Thoracic aorta (tissue), 2 donors: ENCODE measurements at regions not wholly inside any gene's neighbourhood (a gene's known extent, or its start where the extent isn't known, plus 50 kb on each side); places are given as distances from the start of the nearest gene placed in this dataset.
"Not testable (repeated sequence)": the region's sequence is repeated elsewhere in the genome, so short reads cannot be mapped to it uniquely, and the experiment has no call there.

Experiments used
- ATAC-seq: fragments of 150-250 bp; one replicate; pipeline ENCODE4 v1.8.0; 2017; ENCODE audit warnings: low read depth; ENCODE audit not compliant: insufficient number of reproducible peaks, low FRiP score
- DNase-seq: peaks from one replicate; pipeline ENCODE4 v3.0.0-alpha.2; 2020; ENCODE audit warnings: low spot score
- H3K27ac ChIP-seq, 2 donors: fragments of 200-600 bp; sonication (generic); 1 replicate in 1 of 2; 2 replicates in 1 of 2; pipeline ENCODE4 v1.5.1; 2016; ENCODE audit warnings: mild to moderate bottlenecking in 2 of 2, moderate library complexity in 2 of 2
- H3K27me3 ChIP-seq: fragments of 200-600 bp; sonication (generic); replicated peaks from 2 replicates; pipeline ENCODE4 v1.6.0; 2016; ENCODE audit warnings: mild to moderate bottlenecking; ENCODE audit not compliant: insufficient read depth
- H3K36me3 ChIP-seq: fragments of 200-600 bp; sonication (generic); one replicate; pipeline ENCODE4 v1.5.1; 2016
- H3K4me1 ChIP-seq, 2 donors: fragments of 200-600 bp; sonication (generic); 1 replicate in 1 of 2; 2 replicates in 1 of 2; pipeline versions ENCODE4 v1.5.1 to v1.6.0; 2016; ENCODE audit warnings: low read depth in 2 of 2, mild to moderate bottlenecking in 1 of 2; ENCODE audit not compliant: control insufficient read depth in 1 of 2
- H3K4me3 ChIP-seq: fragments of 200-600 bp; sonication (generic); 2 replicates; pipeline ENCODE4 v1.5.1; 2016; ENCODE audit warnings: mild to moderate bottlenecking
- H3K9me3 ChIP-seq: fragments of 200-600 bp; sonication (generic); 2 replicates; pipeline ENCODE4 v1.5.1; 2016
- TF ChIP-seq, protein P1 (sequence below): fragments of 200-600 bp; sonication (generic); IDR thresholded peaks from one replicate; pipeline ENCODE4 v1.5.1; 2019; ENCODE audit warnings: antibody characterized with exemption

DNA sequence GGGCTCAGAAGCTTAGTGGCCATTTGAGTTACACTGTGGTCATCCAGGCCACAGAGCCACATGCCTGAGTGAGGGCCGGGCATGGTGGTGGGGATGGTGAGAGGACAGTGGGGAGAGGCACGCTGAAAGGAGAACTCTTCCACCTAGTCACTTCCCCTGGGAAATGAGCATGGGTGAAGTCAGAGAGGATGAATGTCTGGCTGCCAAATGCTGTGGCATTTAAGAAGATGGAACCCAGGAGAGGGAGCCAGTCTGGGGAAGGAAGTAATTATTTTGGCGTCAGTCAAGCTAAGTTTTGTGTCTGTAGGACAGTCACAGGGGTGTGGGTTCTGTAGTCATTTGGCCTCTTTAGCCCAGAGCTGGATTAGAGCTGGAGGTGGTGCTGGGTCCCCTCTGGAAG lies 86.0 kb upstream of the PODXL start:
- H3K27me3 ChIP-seq, result no peaks in the 10 kb centered on the region
- DNase-seq (no peak), ATAC-seq (no peak)
- H3K36me3 ChIP-seq, result no peaks in the 10 kb centered on the region
- TF ChIP-seq, protein P1, sequence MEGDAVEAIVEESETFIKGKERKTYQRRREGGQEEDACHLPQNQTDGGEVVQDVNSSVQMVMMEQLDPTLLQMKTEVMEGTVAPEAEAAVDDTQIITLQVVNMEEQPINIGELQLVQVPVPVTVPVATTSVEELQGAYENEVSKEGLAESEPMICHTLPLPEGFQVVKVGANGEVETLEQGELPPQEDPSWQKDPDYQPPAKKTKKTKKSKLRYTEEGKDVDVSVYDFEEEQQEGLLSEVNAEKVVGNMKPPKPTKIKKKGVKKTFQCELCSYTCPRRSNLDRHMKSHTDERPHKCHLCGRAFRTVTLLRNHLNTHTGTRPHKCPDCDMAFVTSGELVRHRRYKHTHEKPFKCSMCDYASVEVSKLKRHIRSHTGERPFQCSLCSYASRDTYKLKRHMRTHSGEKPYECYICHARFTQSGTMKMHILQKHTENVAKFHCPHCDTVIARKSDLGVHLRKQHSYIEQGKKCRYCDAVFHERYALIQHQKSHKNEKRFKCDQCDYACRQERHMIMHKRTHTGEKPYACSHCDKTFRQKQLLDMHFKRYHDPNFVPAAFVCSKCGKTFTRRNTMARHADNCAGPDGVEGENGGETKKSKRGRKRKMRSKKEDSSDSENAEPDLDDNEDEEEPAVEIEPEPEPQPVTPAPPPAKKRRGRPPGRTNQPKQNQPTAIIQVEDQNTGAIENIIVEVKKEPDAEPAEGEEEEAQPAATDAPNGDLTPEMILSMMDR, result no peak
- H3K4me1 ChIP-seq, result no peaks in the 10 kb centered on the region
- no peaks in the 10 kb centered on the region for H3K9me3 ChIP-seq
- no peak overlapping the region for H3K4me3 ChIP-seq
- H3K27ac ChIP-seq, result no peak overlapping the region

DNA sequence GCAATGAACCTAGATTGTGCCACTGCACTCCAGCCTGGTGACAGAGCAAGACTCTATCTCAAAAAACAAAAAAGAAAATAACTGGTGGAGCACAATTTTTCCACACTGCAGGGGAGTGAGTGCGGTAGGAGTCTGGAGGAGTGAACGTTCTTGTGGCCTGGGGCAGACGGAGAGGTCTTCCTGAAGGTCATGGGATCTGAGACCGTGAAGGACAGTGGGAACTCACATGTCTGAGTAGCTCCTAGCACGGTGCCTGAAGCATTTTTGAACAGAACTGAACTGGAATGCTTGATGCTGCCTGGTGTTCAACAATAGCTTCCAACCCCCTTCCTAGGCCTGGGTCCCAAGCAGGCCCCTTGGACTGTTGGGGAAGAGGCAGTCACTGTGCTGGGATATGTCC lies 84.3 kb upstream of the PODXL start:
- no peak overlapping the region for H3K27ac ChIP-seq
- ATAC-seq, result no peak
- H3K9me3 ChIP-seq, result no peaks in the 10 kb centered on the region
- no peaks in the 10 kb centered on the region for H3K4me1 ChIP-seq
- TF ChIP-seq, protein P1, result no peak
- no peaks in the 10 kb centered on the region for H3K27me3 ChIP-seq
- H3K36me3 ChIP-seq, result no peaks in the 10 kb centered on the region
- DNase-seq, result no peak
- H3K4me3 ChIP-seq, result no peak overlapping the region

DNA sequence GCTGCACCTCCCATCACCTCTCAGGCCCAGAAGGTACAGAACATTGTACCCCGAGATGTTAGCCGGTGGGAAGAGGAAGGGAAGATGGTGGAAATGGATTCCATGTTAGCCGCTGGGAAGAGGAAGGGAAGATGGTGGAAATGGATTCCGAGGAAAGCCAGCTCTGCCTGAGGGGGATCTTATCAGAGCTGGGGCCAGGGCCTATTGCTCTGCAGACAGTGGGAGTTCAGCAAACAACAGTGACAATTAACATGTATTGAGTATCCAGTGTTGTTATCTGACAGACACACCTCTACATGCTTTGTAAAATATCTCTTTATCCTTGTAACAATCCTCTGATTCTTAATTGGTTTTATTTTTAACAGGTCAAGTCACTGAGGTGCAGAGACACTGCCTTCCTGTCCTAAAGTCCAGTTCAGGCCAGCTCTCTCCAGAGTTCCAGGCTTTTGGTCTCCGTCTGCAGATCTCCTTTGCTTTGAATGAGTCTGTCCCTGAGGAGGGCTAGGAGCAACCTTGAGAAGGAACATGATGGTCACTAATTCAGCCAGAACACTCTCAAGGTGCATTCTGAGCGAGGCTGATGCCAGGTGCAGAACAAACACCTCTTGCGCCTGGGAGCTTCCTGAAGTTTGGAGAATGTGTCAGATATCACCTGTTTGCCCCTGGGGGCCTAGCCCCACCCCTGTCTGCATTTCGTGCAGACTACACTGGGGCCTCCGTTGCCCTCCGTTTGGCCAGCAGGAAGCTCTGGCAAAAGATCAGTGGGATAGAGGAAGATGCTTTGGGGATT lies 82.4 kb upstream of the PODXL start:
- ATAC-seq, result no peak
- TF ChIP-seq, protein P1, result no peak
- Histone ChIP-seq H3K27me3 (no peaks in the 10 kb centered on the region), H3K4me3 (no peak overlapping the region), H3K9me3 (no peaks in the 10 kb centered on the region), H3K4me1 (no peaks in the 10 kb centered on the region), H3K27ac (no peak overlapping the region), H3K36me3 (no peaks in the 10 kb centered on the region)
- no peak for DNase-seq

DNA sequence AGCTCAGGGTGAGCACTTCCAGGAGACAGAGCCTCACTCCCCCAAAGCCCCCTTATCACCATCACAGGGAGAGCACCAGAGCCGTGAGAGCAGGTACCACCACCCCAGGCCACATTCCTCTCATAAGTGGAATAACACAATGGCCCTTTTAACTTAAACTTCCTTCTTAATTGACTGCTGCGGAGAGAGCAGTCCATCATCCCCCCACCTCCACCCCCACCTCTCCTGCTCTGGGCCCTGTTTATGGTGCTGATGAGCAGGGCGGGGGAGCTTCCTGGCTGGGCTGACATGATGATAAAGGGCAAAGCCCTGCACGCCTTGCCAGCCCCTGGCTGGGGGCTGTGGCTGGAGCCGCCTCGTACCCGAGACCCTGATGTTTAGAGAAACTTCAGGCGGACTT lies 81.4 kb upstream of the PODXL start:
- no peaks in the 10 kb centered on the region for H3K36me3 ChIP-seq
- H3K4me3 ChIP-seq, result no peak overlapping the region
- no peaks in the 10 kb centered on the region for H3K4me1 ChIP-seq
- H3K27me3 ChIP-seq, result no peaks in the 10 kb centered on the region
- no peak overlapping the region for H3K27ac ChIP-seq
- H3K9me3 ChIP-seq, result no peaks in the 10 kb centered on the region
- DNase-seq (no peak), ATAC-seq (no peak)
- TF ChIP-seq, protein P1, result no peak

DNA sequence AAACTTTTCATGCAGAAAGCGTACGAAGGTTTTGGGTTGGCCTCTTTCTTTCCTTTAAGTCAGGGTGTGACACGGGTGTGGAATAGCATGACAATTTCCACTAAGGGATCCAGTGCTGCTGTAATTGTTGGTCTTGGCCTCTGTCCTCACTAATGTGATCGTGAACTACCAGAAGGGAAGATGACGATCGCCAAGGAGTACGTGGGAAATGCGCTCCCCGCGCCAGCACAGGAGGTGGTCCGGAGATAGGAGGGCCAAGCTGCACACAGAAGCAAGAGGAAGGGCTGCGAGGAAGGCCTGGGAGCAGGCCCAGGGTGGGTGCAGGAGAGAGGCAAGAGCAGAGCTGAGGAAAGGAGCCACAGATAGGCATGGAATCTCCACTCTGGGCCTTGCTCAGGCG lies 79.7 kb upstream of the PODXL start:
- TF ChIP-seq, protein P1, result no peak
- no peaks in the 10 kb centered on the region for H3K9me3 ChIP-seq
- no peaks in the 10 kb centered on the region for H3K36me3 ChIP-seq
- no peak for ATAC-seq
- no peak overlapping the region for H3K4me3 ChIP-seq
- no peak overlapping the region for H3K27ac ChIP-seq
- H3K27me3 ChIP-seq, result no peaks in the 10 kb centered on the region
- no peak for DNase-seq
- no peaks in the 10 kb centered on the region for H3K4me1 ChIP-seq

DNA sequence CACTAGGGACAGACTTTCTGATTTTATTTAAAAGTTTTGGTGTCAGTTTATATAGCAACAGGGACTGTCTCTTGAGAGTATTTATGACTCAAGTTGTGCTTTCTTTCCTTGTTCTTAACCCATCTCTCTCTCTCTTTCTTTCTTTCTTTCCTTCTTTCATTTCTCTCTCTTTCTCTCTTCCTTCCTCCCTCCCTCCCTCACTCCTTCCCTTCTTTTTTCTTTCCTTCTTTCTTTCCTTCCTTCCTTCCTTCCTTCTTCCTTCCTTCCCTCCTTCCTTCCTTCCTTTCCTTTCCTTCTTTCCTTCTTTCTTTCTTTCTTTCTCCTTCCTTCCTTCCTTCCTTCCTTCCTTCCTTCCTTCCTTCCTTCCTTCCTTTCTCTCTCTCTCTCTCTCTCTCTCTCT lies 77.8 kb upstream of the PODXL start:
- not testable (repeated sequence) for H3K9me3 ChIP-seq, H3K27me3 ChIP-seq, H3K4me3 ChIP-seq, H3K27ac ChIP-seq, H3K4me1 ChIP-seq, ATAC-seq, H3K36me3 ChIP-seq, DNase-seq
